B cell (primary cell): ENCODE measurements at regions not wholly inside any gene's neighbourhood (a gene's known extent, or its start where the extent isn't known, plus 50 kb on each side); places are given as distances from the start of the nearest gene placed in this dataset.

Experiments used
- ATAC-seq: fragments of 200-7000 bp; cut with Tn5 transposase; one replicate; pipeline ENCODE4 v1.10.0; 2021; ENCODE audit warnings: low read depth, mild to moderate bottlenecking, moderate number of reproducible peaks, moderate library complexity
- CTCF ChIA-PET: fragments of 350-600 bp; sonication (Branson Sonifier 250); formaldehyde crosslinking; loops from one replicate; lab custom pipeline; 2021; ENCODE audit warnings: antibody characterized with exemption, inconsistent platforms; lab: Charles Lee
- POLR2A ChIA-PET: fragments of 350-600 bp; sonication (Branson Sonifier 250); formaldehyde crosslinking; loops from one replicate; lab custom pipeline; 2021; ENCODE audit warnings: antibody characterized with exemption; lab: Charles Lee
- DNase-seq: peaks from one replicate; pipeline ENCODE4 v3.0.0; 2013
- H2AFZ ChIP-seq: 2 replicates; pipeline ENCODE4 v1.6.1; 2012; ENCODE audit warnings: mild to moderate bottlenecking, low read depth, low read length; ENCODE audit not compliant: insufficient read depth, poor library complexity, severe bottlenecking
- H3K27ac ChIP-seq, 2 donors: 1 replicate in 1 of 2; 2 replicates in 1 of 2; pipeline ENCODE4 v1.5.1; 2012 to 2013; ENCODE audit warnings: low read length in 2 of 2, mild to moderate bottlenecking in 2 of 2, moderate library complexity in 1 of 2
- H3K27me3 ChIP-seq, 4 experiments: fragments of 200-600 bp in 1 of 4; sonication (generic) in 1 of 4; replicated peaks in 1 of 4; 1 replicate in 2 of 4; 2 replicates in 2 of 4; pipeline versions ENCODE4 v1.6.1 to v1.7.0; 2013 to 2016; ENCODE audit warnings: low read length in 3 of 4, mild to moderate bottlenecking in 2 of 4, mixed read lengths in 1 of 4, moderate library complexity in 1 of 4; ENCODE audit not compliant: insufficient read depth in 4 of 4, control insufficient read depth in 3 of 4; ENCODE audit errors: control extremely low read depth in 1 of 4
- H3K36me3 ChIP-seq, 2 experiments: replicated peaks in 1 of 2; 1 replicate in 1 of 2; 2 replicates in 1 of 2; pipeline versions ENCODE4 v1.6.1 to v1.7.1; 2013; ENCODE audit warnings: low read length in 1 of 2; ENCODE audit not compliant: insufficient read depth in 2 of 2, control insufficient read depth in 1 of 2; ENCODE audit errors: control extremely low read depth in 1 of 2, extremely low read depth in 1 of 2
- H3K4me1 ChIP-seq, 2 donors: fragments of 200-600 bp in 1 of 2; sonication (generic) in 1 of 2; 1 replicate in 1 of 2; 2 replicates in 1 of 2; pipeline versions ENCODE4 v1.5.1 to v1.6.1; 2013 to 2017; ENCODE audit warnings: low read length in 2 of 2; ENCODE audit not compliant: control insufficient read depth in 2 of 2, insufficient read depth in 2 of 2
- H3K4me2 ChIP-seq: replicated peaks from 2 replicates; pipeline ENCODE3; 2012; ENCODE audit warnings: mild to moderate bottlenecking, low read depth, low read length; ENCODE audit not compliant: poor library complexity, severe bottlenecking
- H3K4me3 ChIP-seq, 5 experiments: fragments of 200-600 bp in 1 of 5; sonication (generic) in 1 of 5; 1 replicate in 3 of 5; 2 replicates in 2 of 5; pipeline versions ENCODE4 v1.5.1 to v1.7.0; 2011 to 2016; ENCODE audit warnings: low read length in 4 of 5, mild to moderate bottlenecking in 4 of 5, low read depth in 2 of 5, control low read depth in 1 of 5, moderate library complexity in 1 of 5; ENCODE audit not compliant: insufficient read depth in 1 of 5; ENCODE audit errors: control extremely low read depth in 1 of 5, extremely low read depth in 1 of 5
- H3K79me2 ChIP-seq: fragments of 200-600 bp; sonication (generic); one replicate; pipeline ENCODE4 v1.6.0; 2016; ENCODE audit warnings: low read length; ENCODE audit not compliant: control insufficient read depth, insufficient read depth
- H3K9ac ChIP-seq: fragments of 200-600 bp; sonication (generic); 2 replicates; pipeline ENCODE4 v1.6.1; 2017; ENCODE audit warnings: mild to moderate bottlenecking, low read length, moderate library complexity
- H3K9me3 ChIP-seq, 3 donors: one replicate each; pipeline versions ENCODE4 v1.6.1 to v1.7.1; 2013; ENCODE audit warnings: low read length in 2 of 3; ENCODE audit not compliant: control insufficient read depth in 2 of 3, insufficient read depth in 1 of 3; ENCODE audit errors: control extremely low read depth in 1 of 3
- H4K20me1 ChIP-seq: 2 replicates; pipeline ENCODE4 v1.6.0; 2012; ENCODE audit warnings: mild to moderate bottlenecking, low read length; ENCODE audit not compliant: insufficient read depth, control insufficient read depth, poor library complexity, severe bottlenecking
- H3K27ac Mint-ChIP-seq: one replicate; pipeline ENCODE4 v1.8.0; 2021; ENCODE audit warnings: mixed read lengths
- H3K27me3 Mint-ChIP-seq: one replicate; pipeline ENCODE4 v1.8.0; 2021; ENCODE audit warnings: mixed read lengths
- H3K4me1 Mint-ChIP-seq: one replicate; pipeline ENCODE4 v1.8.0; 2021; ENCODE audit warnings: mixed read lengths
- H3K4me3 Mint-ChIP-seq: one replicate; pipeline ENCODE4 v1.8.0; 2021; ENCODE audit warnings: mixed read lengths
- H3K9me3 Mint-ChIP-seq: one replicate; pipeline ENCODE4 v1.8.0; 2022; ENCODE audit warnings: mixed read lengths; ENCODE audit not compliant: insufficient read depth
- EZH2 ChIP-seq: IDR thresholded peaks from 2 replicates; pipeline ENCODE4 v1.6.1; 2012; ENCODE audit warnings: borderline replicate concordance, low read depth, mild to moderate bottlenecking, moderate library complexity, low read length; ENCODE audit not compliant: insufficient read depth, poor library complexity, severe bottlenecking
- WGBS: methylation state at CpG from one replicate; pipeline ENCODE4 v1.1.5; 2013; ENCODE audit warnings: missing lambda C conversion rate; ENCODE audit not compliant: insufficient coverage; 5-methylcytosine and 5-hydroxymethylcytosine counted together
- intact Hi-C: fragments of 100-400 bp; cut with micrococcal nuclease; formaldehyde crosslinking; loops from one replicate; pipeline ENCODE4 v1.10.0; 2022
- TF ChIP-seq, protein P1 (sequence below): fragments of 200-600 bp; IDR thresholded peaks from one replicate; pipeline ENCODE4 v1.8.0; 2022; ENCODE audit warnings: antibody characterized with exemption, mild to moderate bottlenecking

DNA sequence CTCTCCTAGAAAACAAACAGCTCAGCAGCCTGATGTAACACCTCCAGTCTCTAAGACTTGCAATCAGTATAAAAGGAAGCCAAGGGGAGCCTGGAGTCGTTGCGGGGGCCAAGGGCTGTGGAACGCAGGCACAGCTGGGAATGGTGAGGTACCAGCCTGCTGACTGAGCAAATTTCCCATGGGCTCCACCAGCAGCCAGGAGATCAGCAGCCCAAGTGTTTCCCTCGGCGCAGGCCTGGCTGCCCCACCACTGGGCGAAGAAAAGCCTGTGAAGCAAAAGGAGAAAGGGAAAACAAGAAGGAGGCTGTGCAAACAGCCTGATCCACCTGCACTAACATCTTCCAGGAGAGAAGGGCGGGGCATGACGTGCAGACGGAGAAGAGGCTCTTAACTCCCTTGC lies 155.3 kb downstream of the SHQ1 start:
- POLR2A ChIA-PET, result no interaction called here
- CTCF ChIA-PET, result no interaction called here

DNA sequence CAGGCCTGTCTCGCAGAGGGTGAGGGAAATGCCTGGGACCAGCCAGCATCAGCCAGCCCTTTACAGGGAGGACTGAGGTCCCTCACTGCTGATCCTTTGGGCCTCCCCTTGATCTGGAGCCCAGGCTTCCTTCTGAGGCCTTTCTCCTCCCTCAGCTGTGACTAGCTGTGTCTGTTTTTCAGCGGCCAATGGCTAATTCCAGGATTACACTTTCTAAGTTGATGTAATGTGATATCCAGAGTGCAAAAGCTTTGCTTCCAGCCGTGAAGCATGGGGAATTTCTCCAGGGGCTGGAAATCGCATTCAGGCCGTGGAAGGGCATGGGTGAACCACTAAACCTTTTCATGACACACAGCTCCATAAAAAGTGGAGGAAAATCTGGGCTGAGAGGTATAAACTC lies 157.6 kb downstream of the SHQ1 start:
- ChIA-PET POLR2A (no interaction called here), CTCF (interaction anchor here (0.7 kb wide), 1 partner anchor 789 kb away, joined by 3 read pairs; no protein-coding TSS in a partner anchor)
- H3K9me3 Mint-ChIP-seq, result no peaks in the 10 kb centered on the region
- intact Hi-C loops, result no loop called here
- Histone ChIP-seq H3K27ac (no peak overlapping the region), H3K4me1 (peaks cover 0 to 6% of the 10 kb centered on the region in 2 donors), H3K9ac (no peak overlapping the region), H3K4me3 (no peak overlapping the region), H3K27me3 (peaks cover 0 to 4% (median 0%) of the 10 kb centered on the region in 4 experiments), H4K20me1 (no peaks in the 10 kb centered on the region), H3K4me2 (no peak overlapping the region), H3K79me2 (no peaks in the 10 kb centered on the region), H2AFZ (no peak overlapping the region), H3K36me3 (no peaks in the 10 kb centered on the region), H3K9me3 (peaks cover 0 to 4% (median 0%) of the 10 kb centered on the region in 3 donors)
- no peak overlapping the region for H3K27ac Mint-ChIP-seq
- H3K4me3 Mint-ChIP-seq, result no peak overlapping the region
- H3K27me3 Mint-ChIP-seq, result no peaks in the 10 kb centered on the region
- no peak for ATAC-seq
- DNase-seq, result no peak
- TF ChIP-seq EZH2, result no peak
- TF ChIP-seq, protein P1, sequence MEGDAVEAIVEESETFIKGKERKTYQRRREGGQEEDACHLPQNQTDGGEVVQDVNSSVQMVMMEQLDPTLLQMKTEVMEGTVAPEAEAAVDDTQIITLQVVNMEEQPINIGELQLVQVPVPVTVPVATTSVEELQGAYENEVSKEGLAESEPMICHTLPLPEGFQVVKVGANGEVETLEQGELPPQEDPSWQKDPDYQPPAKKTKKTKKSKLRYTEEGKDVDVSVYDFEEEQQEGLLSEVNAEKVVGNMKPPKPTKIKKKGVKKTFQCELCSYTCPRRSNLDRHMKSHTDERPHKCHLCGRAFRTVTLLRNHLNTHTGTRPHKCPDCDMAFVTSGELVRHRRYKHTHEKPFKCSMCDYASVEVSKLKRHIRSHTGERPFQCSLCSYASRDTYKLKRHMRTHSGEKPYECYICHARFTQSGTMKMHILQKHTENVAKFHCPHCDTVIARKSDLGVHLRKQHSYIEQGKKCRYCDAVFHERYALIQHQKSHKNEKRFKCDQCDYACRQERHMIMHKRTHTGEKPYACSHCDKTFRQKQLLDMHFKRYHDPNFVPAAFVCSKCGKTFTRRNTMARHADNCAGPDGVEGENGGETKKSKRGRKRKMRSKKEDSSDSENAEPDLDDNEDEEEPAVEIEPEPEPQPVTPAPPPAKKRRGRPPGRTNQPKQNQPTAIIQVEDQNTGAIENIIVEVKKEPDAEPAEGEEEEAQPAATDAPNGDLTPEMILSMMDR, result no peak
- WGBS, result 100% methylated on average over 1 of the region's 5 CpGs
- H3K4me1 Mint-ChIP-seq, result peaks cover 3% of the 10 kb centered on the region

More for the DNA sequence above, 155.3 kb downstream of the SHQ1 start:
- Histone ChIP-seq H3K79me2 (no peaks in the 10 kb centered on the region), H3K4me2 (no peak overlapping the region), H3K4me1 (peaks cover 0 to 6% of the 10 kb centered on the region in 2 donors), H3K4me3 (no peak overlapping the region), H3K36me3 (no peaks in the 10 kb centered on the region), H3K27ac (no peak overlapping the region), H4K20me1 (no peaks in the 10 kb centered on the region), H3K27me3 (peaks cover 0 to 7% (median 0%) of the 10 kb centered on the region in 4 experiments), H3K9me3 (peaks cover 0 to 4% (median 0%) of the 10 kb centered on the region in 3 donors), H2AFZ (no peak overlapping the region), H3K9ac (no peak overlapping the region)
- Mint-ChIP-seq H3K4me1 (peaks cover 3% of the 10 kb centered on the region), H3K4me3 (no peak overlapping the region), H3K27ac (no peak overlapping the region), H3K9me3 (no peaks in the 10 kb centered on the region), H3K27me3 (peaks cover 6% of the 10 kb centered on the region)
- ATAC-seq (no peak), DNase-seq (no peak)
- TF ChIP-seq, protein P1, result no peak
- intact Hi-C loops, result no loop called here
- 94% methylated on average over 6 of the region's 9 CpGs for WGBS
